ENCODE measurements at regions not wholly inside any gene's neighbourhood (a gene's known extent, or its start where the extent isn't known, plus 50 kb on each side); places are given as distances from the start of the nearest gene placed in this dataset.

- Histone ChIP-seq H3K4me3 (no peak overlapping the region), H3K27ac (ENCODE audit: low read depth in 1 of 2, low read length in 1 of 2) (no peak overlapping the region), H3K9ac (ENCODE audit: insufficient read depth in 1 of 2, low read length in 2 of 2) (no peak overlapping the region), H3K9me3 (ENCODE audit: control insufficient read depth in 4 of 4, insufficient read depth in 3 of 4, low read length in 3 of 4) (peaks cover 0 to 2% (median 0%) of the 10 kb centered on the region in 4 donors), H3K27me3 (ENCODE audit: control insufficient read depth in 3 of 3, insufficient read depth in 3 of 3, low read length in 2 of 3) (peaks cover 0 to under 1% (median 0%) of the 10 kb centered on the region in 3 donors), H3K36me3 (ENCODE audit: control insufficient read depth in 4 of 4, insufficient read depth in 4 of 4, low read length in 4 of 4) (no peaks in the 10 kb centered on the region), H3K4me1 (ENCODE audit: control insufficient read depth in 5 of 5, insufficient read depth in 5 of 5, low read length in 5 of 5) (no peaks in the 10 kb centered on the region)
- no peak for DNase-seq
- TF ChIP-seq CTCF (IDR thresholded peaks at IDR 0.05; ENCODE audit: control extremely low read depth, extremely low read depth), result no peak
- WGBS, 2 donors, result 57 to 100% methylated on average over 1 of the region's 1 CpG
- ATAC-seq (ENCODE audit: insufficient read depth, low FRiP score), result no peak
These were observed 90.4 kb upstream of the MAX start for GRCh38 chr14:65192686-65193085.

GRCh38 chr14:65193916-65194590 is 91.7 kb upstream of the MAX start:
- Histone ChIP-seq H3K9ac (ENCODE audit: insufficient read depth in 1 of 2, low read length in 2 of 2) (no peak overlapping the region), H3K4me1 (ENCODE audit: control insufficient read depth in 5 of 5, insufficient read depth in 5 of 5, low read length in 5 of 5) (no peaks in the 10 kb centered on the region), H3K27ac (ENCODE audit: low read depth in 1 of 2, low read length in 1 of 2) (no peak overlapping the region), H3K27me3 (ENCODE audit: control insufficient read depth in 3 of 3, insufficient read depth in 3 of 3, low read length in 2 of 3) (no peaks in the 10 kb centered on the region), H3K36me3 (ENCODE audit: control insufficient read depth in 4 of 4, insufficient read depth in 4 of 4, low read length in 4 of 4) (no peaks in the 10 kb centered on the region), H3K9me3 (ENCODE audit: control insufficient read depth in 4 of 4, insufficient read depth in 3 of 4, low read length in 3 of 4) (peaks cover 0 to 2% (median 0%) of the 10 kb centered on the region in 4 donors), H3K4me3 (no peak overlapping the region)
- TF ChIP-seq CTCF (IDR thresholded peaks at IDR 0.05; ENCODE audit: control extremely low read depth, extremely low read depth), result no peak
- WGBS, 2 donors, result 51 to 89% methylated on average over 3 of the region's 3 CpGs
- DNase-seq (no peak), ATAC-seq (ENCODE audit: insufficient read depth, low FRiP score) (no peak)

- Histone ChIP-seq H3K4me3 (no peak overlapping the region), H3K9ac (ENCODE audit: insufficient read depth in 1 of 2, low read length in 2 of 2) (no peak overlapping the region), H3K9me3 (ENCODE audit: control insufficient read depth in 4 of 4, insufficient read depth in 3 of 4, low read length in 3 of 4) (peaks cover 0 to 2% (median 0%) of the 10 kb centered on the region in 4 donors), H3K4me1 (ENCODE audit: control insufficient read depth in 5 of 5, insufficient read depth in 5 of 5, low read length in 5 of 5) (no peaks in the 10 kb centered on the region), H3K27ac (ENCODE audit: low read depth in 1 of 2, low read length in 1 of 2) (no peak overlapping the region), H3K27me3 (ENCODE audit: control insufficient read depth in 3 of 3, insufficient read depth in 3 of 3, low read length in 2 of 3) (no peaks in the 10 kb centered on the region), H3K36me3 (ENCODE audit: control insufficient read depth in 4 of 4, insufficient read depth in 4 of 4, low read length in 4 of 4) (no peaks in the 10 kb centered on the region)
- WGBS, 2 donors, result 90 to 96% methylated on average over 9 of the region's 9 CpGs
- DNase-seq, result no peak
- TF ChIP-seq CTCF (IDR thresholded peaks at IDR 0.05; ENCODE audit: control extremely low read depth, extremely low read depth), result no peak
- no peak for ATAC-seq (ENCODE audit: insufficient read depth, low FRiP score)
These were observed 92.9 kb upstream of the MAX start for GRCh38 chr14:65195042-65195719.

Measured in lung (tissue), 11 donors.